ENCODE measurements at regions not wholly inside any gene's neighbourhood (a gene's known extent, or its start where the extent isn't known, plus 50 kb on each side); places are given as distances from the start of the nearest gene placed in this dataset.

DNA sequence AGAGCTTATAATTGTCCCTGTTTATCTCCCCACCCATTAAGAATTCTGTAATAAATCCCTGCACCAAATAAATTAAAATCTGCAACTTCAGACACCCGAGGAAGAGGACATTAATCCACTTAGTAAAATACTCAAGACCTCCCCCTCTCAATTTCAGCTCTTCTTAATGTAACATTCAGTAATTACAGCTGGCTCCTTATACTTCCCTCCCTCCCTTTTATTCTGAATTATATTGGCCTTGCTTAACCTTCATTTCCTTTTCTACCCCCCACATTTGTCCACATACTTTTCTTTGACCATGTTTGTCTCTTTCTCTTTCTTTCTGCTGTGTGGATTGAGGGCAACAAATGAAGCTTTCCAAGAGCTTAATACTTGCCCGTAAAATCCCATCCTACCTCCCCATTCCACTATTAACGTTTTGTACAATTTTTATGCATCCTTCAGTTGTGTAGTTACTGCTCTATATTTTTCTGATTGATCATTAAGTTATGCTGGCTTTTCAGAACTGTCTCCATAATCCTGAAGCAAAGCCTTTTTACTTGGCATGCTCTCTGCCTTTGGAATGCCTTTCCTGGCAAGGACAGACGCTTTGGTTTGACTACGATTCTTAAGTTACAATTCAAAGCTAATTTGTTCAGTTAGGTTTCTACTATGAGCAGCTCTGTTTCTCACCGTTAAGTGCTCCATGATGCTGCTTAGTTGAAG lies 580.1 kb downstream of the ZEB2 start:
- intact Hi-C loops (cut with DNase I, micrococcal nuclease) = loop anchor here in 1 of 2 experiments (5.0 kb wide), 1 partner anchor 578 kb away; no protein-coding TSS in a partner anchor
- ATAC-seq (no peak), DNase-seq (no peak)
- Mint-ChIP-seq H3K9me3 (ENCODE audit: low read depth) (no peaks in the 10 kb centered on the region), H3K36me3 (ENCODE audit: low read depth) (peaks cover 2% of the 10 kb centered on the region), H3K27me3 (peaks cover 44% of the 10 kb centered on the region), H3K4me3 (no peak overlapping the region), H3K27ac (no peak overlapping the region), H3K4me1 (peaks cover 13% of the 10 kb centered on the region)
- ChIA-PET CTCF (interaction anchor here (0.6 to 1.5 kb wide), 3 partner anchors 8 to 380 kb away, joined by 3 read pairs; no protein-coding TSS in a partner anchor), POLR2A (interaction anchor here (0.7 kb wide), 1 partner anchor 11 kb away, joined by 3 read pairs; no protein-coding TSS in a partner anchor)

DNA sequence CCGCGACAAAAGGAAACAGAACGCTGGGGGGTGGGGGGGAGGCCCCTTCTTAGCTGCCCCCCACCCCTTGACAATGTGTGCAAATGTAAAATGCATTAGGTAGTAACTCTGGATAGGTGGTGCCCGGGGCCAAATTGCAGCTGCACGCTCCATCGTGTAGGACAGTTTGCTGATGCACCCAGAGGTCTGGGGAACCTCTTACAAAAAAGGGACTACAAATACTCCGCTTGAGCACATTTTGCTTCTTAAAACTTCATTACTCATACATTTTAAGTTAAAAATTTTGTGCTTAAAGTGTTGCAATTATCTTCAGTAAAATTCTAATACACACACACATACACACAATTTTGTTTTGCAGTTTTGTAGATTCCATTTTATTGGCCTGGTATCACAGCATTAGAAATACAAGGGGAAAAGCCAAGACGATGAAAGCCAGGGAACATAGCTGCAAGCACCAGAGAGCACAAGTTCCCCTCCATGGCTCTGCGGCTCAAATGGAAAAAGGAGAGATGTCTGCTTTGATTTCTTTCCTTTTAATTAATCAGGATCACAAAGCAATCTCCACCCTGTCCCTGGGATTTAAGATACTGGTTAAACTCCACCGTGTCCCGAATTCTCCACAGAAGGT lies 582.1 kb downstream of the ZEB2 start:
- H3K9me3 Mint-ChIP-seq (ENCODE audit: low read depth) = no peaks in the 10 kb centered on the region
- no peak overlapping the region for H3K27ac Mint-ChIP-seq
- peak overlapping the region; percentile 10 for H3K4me3 Mint-ChIP-seq
- POLR2A ChIA-PET = no interaction called here
- peaks cover 2% of the 10 kb centered on the region for H3K36me3 Mint-ChIP-seq (ENCODE audit: low read depth)
- peaks cover 50% of the 10 kb centered on the region for H3K27me3 Mint-ChIP-seq
- H3K4me1 Mint-ChIP-seq = peaks cover 13% of the 10 kb centered on the region
- CTCF ChIA-PET = interaction anchor here (0.8 kb wide), 1 partner anchor 13 kb away, joined by 3 read pairs; no protein-coding TSS in a partner anchor
- intact Hi-C loops (cut with DNase I, micrococcal nuclease) = loop anchor here in 1 of 2 experiments (5.0 kb wide), 1 partner anchor 579 kb away; no protein-coding TSS in a partner anchor
- DNase-seq (peak; percentile 19), ATAC-seq (peak; percentile 27)

DNA sequence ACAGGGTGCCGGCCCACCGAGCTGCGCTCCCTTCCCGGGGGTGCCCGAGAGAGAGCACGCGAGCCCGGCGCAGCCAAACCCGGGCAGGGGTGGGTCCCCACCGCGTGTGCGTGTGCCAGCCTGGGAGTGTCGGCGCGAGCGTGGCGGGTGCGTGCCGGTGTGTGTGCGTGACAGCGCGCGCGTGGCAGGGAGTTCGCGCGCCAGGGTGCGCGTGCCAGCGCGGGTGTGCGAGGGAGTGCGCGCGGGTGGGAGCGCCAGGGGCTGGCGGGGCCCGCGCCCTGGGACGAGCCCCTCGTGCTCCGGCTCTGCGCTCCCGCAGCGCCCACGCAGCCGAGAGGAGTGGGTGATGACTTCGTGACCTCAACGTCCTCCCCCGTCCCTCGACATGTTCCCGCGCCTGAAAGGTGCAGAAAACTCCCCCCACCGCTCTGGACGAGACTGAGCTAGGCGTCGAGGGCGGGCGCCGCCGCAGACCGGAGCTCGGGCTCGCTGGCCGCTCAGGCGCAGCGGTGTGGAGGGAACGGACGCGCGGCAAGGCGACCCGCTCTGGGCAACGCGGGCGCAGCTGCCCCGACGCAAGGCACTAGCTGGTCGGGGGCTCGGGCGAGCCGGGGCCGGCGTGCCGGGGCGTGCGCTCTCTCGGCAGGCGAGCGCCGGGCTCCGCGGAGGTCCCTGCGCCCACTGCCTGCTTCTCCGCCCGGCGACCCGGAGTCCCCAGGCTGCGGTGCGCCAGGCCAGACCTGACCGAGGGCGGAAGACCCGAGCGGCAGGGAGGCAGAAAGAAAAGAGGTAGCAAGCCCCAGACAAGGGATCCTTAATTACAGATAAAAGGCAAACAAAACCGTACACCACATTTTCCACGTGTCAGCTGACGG lies 582.8 kb downstream of the ZEB2 start:
- peaks cover 13% of the 10 kb centered on the region for H3K4me1 Mint-ChIP-seq
- peak; percentile 73 for ATAC-seq
- no peak overlapping the region for H3K27ac Mint-ChIP-seq

DNA sequence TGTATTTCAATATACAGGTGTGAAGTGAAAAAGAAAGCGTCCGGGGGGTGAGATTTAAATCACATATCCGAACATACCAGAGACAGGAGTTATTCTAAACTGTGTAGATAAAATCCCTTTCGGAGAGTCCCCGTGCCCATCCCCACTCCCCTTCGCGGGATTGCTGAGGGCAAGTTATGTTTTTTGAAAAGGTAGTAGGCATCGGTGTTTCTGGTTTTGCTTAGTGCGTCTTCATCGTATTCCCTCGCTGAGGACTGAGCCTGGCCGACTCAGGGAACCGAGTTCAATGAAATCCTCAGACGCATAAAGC lies 583.4 kb downstream of the ZEB2 start:
- Mint-ChIP-seq H3K9me3 (ENCODE audit: low read depth) (no peaks in the 10 kb centered on the region), H3K27me3 (peaks cover 56% of the 10 kb centered on the region), H3K4me1 (peaks cover 13% of the 10 kb centered on the region), H3K27ac (no peak overlapping the region), H3K4me3 (peak overlapping the region; percentile 57), H3K36me3 (ENCODE audit: low read depth) (no peaks in the 10 kb centered on the region)
- DNase-seq (no peak), ATAC-seq (no peak)
- POLR2A ChIA-PET = no interaction called here
- CTCF ChIA-PET = no interaction called here
- intact Hi-C loops (cut with DNase I, micrococcal nuclease) = loop anchor here in 1 of 2 experiments (5.0 kb wide), 1 partner anchor 581 kb away; no protein-coding TSS in a partner anchor

More for the DNA sequence above, 582.8 kb downstream of the ZEB2 start:
- Mint-ChIP-seq H3K4me3 (peak overlapping the region; percentile 57), H3K9me3 (ENCODE audit: low read depth) (no peaks in the 10 kb centered on the region), H3K36me3 (ENCODE audit: low read depth) (no peaks in the 10 kb centered on the region), H3K27me3 (peaks cover 53% of the 10 kb centered on the region)
- intact Hi-C loops (cut with DNase I, micrococcal nuclease) = loop anchor here in 1 of 2 experiments (5.0 kb wide), 1 partner anchor 580 kb away; no protein-coding TSS in a partner anchor
- CTCF ChIA-PET = interaction anchor here (0.8 kb wide), 1 partner anchor 14 kb away, joined by 3 read pairs; no protein-coding TSS in a partner anchor
- POLR2A ChIA-PET = no interaction called here
- DNase-seq = peak; percentile 54

DNA sequence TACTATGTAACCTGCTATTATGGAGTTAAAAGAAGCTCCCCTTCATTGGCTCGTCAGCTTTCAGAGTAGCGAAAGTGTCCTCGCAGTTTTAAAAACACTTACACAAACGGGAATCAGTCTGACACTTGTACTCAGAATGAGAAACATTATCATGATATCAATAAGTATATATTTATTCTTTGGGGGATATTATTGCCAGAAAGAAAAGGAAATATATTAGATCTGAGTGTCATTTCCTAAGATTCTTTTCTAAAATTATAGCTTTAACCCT lies 584.5 kb downstream of the ZEB2 start:
- Mint-ChIP-seq H3K4me1 (peaks cover 13% of the 10 kb centered on the region), H3K4me3 (no peak overlapping the region), H3K27me3 (peaks cover 54% of the 10 kb centered on the region), H3K36me3 (ENCODE audit: low read depth) (no peaks in the 10 kb centered on the region), H3K27ac (no peak overlapping the region), H3K9me3 (ENCODE audit: low read depth) (no peaks in the 10 kb centered on the region)
- ATAC-seq = no peak
- no peak for DNase-seq
- ChIA-PET CTCF (no interaction called here), POLR2A (no interaction called here)
- intact Hi-C loops (cut with DNase I, micrococcal nuclease) = loop anchor here in 1 of 2 experiments (5.0 kb wide), 1 partner anchor 582 kb away; no protein-coding TSS in a partner anchor

DNA sequence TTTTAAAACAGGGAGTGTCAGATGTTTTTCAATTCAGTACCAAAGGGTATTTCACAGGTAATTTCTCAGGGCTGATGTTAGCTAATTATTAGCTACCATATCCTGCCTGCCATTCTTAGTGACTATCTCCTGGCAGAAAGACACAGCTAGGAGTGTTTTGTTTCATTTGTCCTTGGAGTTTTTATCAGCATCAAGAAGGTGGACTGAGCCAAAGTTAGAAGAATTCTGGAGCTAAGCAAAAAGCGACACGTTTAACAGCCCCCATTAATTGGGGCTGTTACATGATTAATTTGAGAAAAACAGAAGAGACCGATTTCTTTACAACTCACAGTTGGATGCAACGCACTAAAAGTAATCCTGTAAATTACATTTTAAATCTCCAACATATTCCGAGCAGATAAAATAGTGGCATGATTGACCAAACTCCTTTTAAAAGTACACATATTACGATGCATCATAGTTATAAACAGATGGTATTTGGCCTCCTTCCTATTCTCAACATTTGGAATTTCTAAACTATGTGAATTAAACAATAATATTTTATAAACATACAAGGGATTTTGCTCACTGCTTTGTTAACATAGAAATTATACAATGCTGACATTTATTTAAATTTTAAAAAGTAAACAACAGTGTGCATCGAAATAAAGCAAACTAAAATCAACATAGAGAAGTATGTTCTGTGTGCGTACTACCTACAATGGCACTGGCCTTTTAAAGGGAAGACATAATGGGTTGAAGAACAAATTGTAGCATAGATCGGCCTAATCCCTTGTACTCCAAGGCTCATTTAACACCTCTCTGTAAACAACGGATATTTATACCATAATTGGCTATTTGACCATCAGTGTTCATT lies 585.1 kb downstream of the ZEB2 start:
- no peak overlapping the region for H3K4me3 Mint-ChIP-seq
- DNase-seq = no peak
- intact Hi-C loops (cut with DNase I, micrococcal nuclease) = loop anchor here in 1 of 2 experiments (5.0 kb wide), 1 partner anchor 582 kb away; no protein-coding TSS in a partner anchor
- H3K27me3 Mint-ChIP-seq = peaks cover 51% of the 10 kb centered on the region
- POLR2A ChIA-PET = no interaction called here
- no peaks in the 10 kb centered on the region for H3K9me3 Mint-ChIP-seq (ENCODE audit: low read depth)
- CTCF ChIA-PET = no interaction called here
- no peak overlapping the region for H3K27ac Mint-ChIP-seq
- peaks cover 13% of the 10 kb centered on the region for H3K4me1 Mint-ChIP-seq
- ATAC-seq = no peak
- no peaks in the 10 kb centered on the region for H3K36me3 Mint-ChIP-seq (ENCODE audit: low read depth)

DNA sequence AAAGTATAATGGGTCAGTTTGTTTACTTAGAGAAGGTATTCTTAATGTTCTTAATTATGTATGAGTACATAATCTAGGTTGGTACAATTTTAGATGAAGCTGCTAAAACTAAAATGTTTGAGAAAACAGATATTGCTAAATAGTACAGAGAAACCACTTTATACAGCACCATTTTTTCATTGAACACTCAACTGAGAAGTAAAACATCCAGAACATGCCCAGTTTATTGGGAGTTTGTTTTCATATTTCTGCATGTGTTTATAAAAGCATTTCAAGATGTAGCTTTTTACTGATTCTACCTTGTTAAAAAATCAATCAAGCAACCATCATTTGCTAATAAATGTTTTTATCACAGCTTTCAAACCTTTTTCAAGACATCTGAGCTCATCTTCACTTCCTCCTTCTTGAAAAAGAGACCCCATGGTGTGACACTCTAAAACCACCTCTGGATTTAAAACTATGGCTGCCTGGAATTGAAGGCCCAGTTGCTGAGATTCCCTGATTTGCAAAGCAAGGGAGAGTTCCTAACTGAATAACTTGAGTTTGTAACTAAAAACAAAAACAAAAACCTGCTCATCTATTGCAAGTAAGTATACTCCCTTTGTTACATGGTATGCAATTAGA lies 585.9 kb downstream of the ZEB2 start:
- Mint-ChIP-seq H3K27ac (no peak overlapping the region), H3K36me3 (ENCODE audit: low read depth) (no peaks in the 10 kb centered on the region), H3K27me3 (peaks cover 44% of the 10 kb centered on the region), H3K9me3 (ENCODE audit: low read depth) (no peaks in the 10 kb centered on the region), H3K4me3 (no peak overlapping the region), H3K4me1 (peaks cover 13% of the 10 kb centered on the region)
- ATAC-seq (no peak), DNase-seq (no peak)
- intact Hi-C loops (cut with DNase I, micrococcal nuclease) = no loop called here
- POLR2A ChIA-PET = interaction anchor here (0.8 kb wide), 1 partner anchor 46 kb away, joined by 6 read pairs; no protein-coding TSS in a partner anchor
- CTCF ChIA-PET = no interaction called here

DNA sequence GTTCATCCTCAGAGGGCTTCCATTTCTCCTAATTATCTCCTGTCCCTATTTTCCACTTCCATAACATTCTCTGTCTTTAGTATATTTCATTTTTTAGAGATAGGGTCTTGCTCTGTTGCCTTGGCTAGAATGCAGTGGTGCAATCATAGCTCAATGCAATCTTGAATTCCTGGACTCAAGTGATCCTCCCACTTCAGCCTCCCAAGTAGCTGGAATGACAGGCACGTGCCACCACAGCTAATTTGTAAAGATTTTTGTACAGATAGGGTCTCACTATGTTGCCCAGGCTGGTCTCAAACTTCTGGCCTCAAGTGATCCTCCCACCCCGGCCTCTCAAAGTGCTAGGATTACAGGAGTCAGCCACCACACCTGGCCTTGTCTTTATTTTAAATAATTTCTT lies 589.0 kb downstream of the ZEB2 start:
- Mint-ChIP-seq H3K4me3 (no peak overlapping the region), H3K27me3 (peaks cover 39% of the 10 kb centered on the region), H3K27ac (no peak overlapping the region), H3K36me3 (ENCODE audit: low read depth) (no peaks in the 10 kb centered on the region), H3K4me1 (no peaks in the 10 kb centered on the region), H3K9me3 (ENCODE audit: low read depth) (no peaks in the 10 kb centered on the region)
- ATAC-seq (no peak), DNase-seq (no peak)
- CTCF ChIA-PET = interaction anchor here (0.8 kb wide), 1 partner anchor 9 kb away, joined by 3 read pairs; no protein-coding TSS in a partner anchor
- intact Hi-C loops (cut with DNase I, micrococcal nuclease) = no loop called here
- POLR2A ChIA-PET = no interaction called here

DNA sequence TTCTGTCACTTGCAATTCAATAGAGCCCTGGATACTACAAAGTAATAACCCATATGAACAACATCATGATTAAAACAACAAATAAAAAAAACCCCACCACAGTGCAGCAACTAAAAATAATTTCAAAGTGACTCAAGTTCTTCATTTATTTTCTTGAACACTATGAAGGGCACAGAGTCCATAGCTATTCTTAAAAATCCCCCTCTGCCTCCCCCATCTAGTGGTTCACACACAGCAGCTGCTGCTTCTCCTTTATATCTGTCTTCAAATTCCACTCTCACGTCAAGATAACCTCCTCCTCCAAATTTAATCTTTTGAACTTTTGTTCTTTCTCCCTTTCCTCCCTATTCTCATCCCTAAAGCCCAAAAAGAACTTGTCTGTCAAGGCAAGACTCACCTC lies 591.3 kb downstream of the ZEB2 start:
- ChIA-PET POLR2A (interaction anchor here (0.6 kb wide), 1 partner anchor 12 kb away, joined by 3 read pairs; no protein-coding TSS in a partner anchor), CTCF (no interaction called here)
- Mint-ChIP-seq H3K4me3 (no peak overlapping the region), H3K36me3 (ENCODE audit: low read depth) (no peaks in the 10 kb centered on the region), H3K4me1 (no peaks in the 10 kb centered on the region), H3K27me3 (peaks cover 28% of the 10 kb centered on the region), H3K27ac (no peak overlapping the region), H3K9me3 (ENCODE audit: low read depth) (no peaks in the 10 kb centered on the region)
- intact Hi-C loops (cut with DNase I, micrococcal nuclease) = no loop called here
- no peak for ATAC-seq
- DNase-seq = no peak

DNA sequence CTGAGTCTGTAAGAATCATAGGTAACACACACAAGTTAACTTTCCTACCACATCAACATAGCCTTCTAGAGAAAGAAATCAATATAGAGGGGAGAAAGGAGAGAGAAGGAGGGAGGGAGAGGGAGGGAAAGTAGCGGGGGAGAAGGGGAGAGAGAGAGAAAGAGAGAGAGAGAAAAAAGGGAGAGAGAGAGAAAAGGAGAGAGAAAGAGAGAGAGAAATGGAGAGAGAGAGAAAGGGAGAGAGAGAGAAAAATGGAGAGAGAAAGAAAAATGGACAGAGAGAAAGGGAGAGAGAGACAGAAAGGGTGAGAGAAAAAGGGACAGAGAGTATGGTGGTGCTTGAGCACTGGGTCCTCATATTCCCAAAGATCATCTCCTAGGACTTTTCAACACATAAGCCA lies 591.7 kb downstream of the ZEB2 start:
- no peak overlapping the region for H3K4me3 Mint-ChIP-seq
- no peaks in the 10 kb centered on the region for H3K36me3 Mint-ChIP-seq (ENCODE audit: low read depth)
- ChIA-PET POLR2A (interaction anchor here (0.6 kb wide), 1 partner anchor 12 kb away, joined by 3 read pairs; no protein-coding TSS in a partner anchor), CTCF (no interaction called here)
- DNase-seq (no peak), ATAC-seq (no peak)
- no peaks in the 10 kb centered on the region for H3K4me1 Mint-ChIP-seq
- peaks cover 28% of the 10 kb centered on the region for H3K27me3 Mint-ChIP-seq
- no peak overlapping the region for H3K27ac Mint-ChIP-seq
- no peaks in the 10 kb centered on the region for H3K9me3 Mint-ChIP-seq (ENCODE audit: low read depth)
- intact Hi-C loops (cut with DNase I, micrococcal nuclease) = no loop called here

Measured in activated CD4-positive, alpha-beta T cell treated with anti-CD3 and anti-CD28 coated beads for 36 hours (primary cell).